GM12864 (cell line): ENCODE measurements at regions not wholly inside any gene's neighbourhood (a gene's known extent, or its start where the extent isn't known, plus 50 kb on each side); places are given as distances from the start of the nearest gene placed in this dataset.
"Not testable (repeated sequence)": the region's sequence is repeated elsewhere in the genome, so short reads cannot be mapped to it uniquely, and the experiment has no call there.

Experiments
- DNase-seq: peaks from one replicate; pipeline ENCODE4 v3.0.0-alpha.2; 2011; ENCODE audit warnings: low read depth
- H3K4me3 ChIP-seq: 2 replicates; pipeline ENCODE4 v1.5.1; 2011; ENCODE audit warnings: mild to moderate bottlenecking, low read depth, low read length, control low read depth
- CTCF ChIP-seq: IDR thresholded peaks from 2 replicates; pipeline ENCODE4 v1.5.1; 2011; ENCODE audit warnings: low read depth, mild to moderate bottlenecking, moderate library complexity, low read length, control low read depth, inconsistent platforms; ENCODE audit errors: missing control alignments

- no peak for TF ChIP-seq CTCF
- no peak for DNase-seq
- H3K4me3 ChIP-seq: no peak overlapping the region
Observed at GRCh38 chr10:125411724-125412123, 251.4 kb upstream of the CTBP2 start.

GRCh38 chr10:125409756-125410155, 249.4 kb upstream of the CTBP2 start:
- H3K4me3 ChIP-seq: no peak overlapping the region
- no peak for TF ChIP-seq CTCF
- no peak for DNase-seq

- no peak for DNase-seq
Observed at GRCh38 chr10:125407557-125407956, 247.2 kb upstream of the CTBP2 start.

GRCh38 chr10:125407000-125407502, 246.7 kb upstream of the CTBP2 start:
- H3K4me3 ChIP-seq: no peak overlapping the region
- no peak for TF ChIP-seq CTCF
- DNase-seq: no peak

More at GRCh38 chr10:125407557-125407956, 247.2 kb upstream of the CTBP2 start:
- no peak overlapping the region for H3K4me3 ChIP-seq
- TF ChIP-seq CTCF: no peak

- not testable (repeated sequence) for H3K4me3 ChIP-seq, DNase-seq
Observed at GRCh38 chr10:125404902-125405301, 244.5 kb upstream of the CTBP2 start.

GRCh38 chr10:125401462-125401861, 241.1 kb upstream of the CTBP2 start:
- no peak for TF ChIP-seq CTCF
- DNase-seq: no peak

GRCh38 chr10:125399289-125399688, 238.9 kb upstream of the CTBP2 start:
- TF ChIP-seq CTCF: no peak
- DNase-seq: no peak
- no peak overlapping the region for H3K4me3 ChIP-seq

More at GRCh38 chr10:125401462-125401861, 241.1 kb upstream of the CTBP2 start:
- H3K4me3 ChIP-seq: no peak overlapping the region
